ENCODE measurements at regions not wholly inside any gene's neighbourhood (a gene's known extent, or its start where the extent isn't known, plus 50 kb on each side); places are given as distances from the start of the nearest gene placed in this dataset.

DNA sequence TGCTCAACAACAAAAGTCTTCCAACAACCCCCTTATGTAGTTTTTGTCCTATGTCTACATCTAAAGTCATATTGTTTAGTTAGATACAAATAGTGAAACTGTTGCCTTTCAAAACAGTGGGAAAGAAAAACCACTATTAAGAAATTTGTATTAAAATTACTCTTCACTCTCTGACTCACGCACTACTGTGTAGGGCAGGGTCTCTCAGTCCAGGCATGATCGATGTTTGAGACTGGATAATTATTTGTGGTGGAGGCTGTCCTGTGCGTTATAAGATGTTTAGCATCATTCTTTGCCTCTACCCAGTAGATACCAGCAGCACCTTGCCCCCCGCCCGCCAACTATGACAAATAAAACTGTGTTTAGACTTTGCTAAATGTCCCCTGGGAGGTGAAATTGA, 369.4 kb upstream of the ZEB2 start:
- TF ChIP-seq, protein P1, sequence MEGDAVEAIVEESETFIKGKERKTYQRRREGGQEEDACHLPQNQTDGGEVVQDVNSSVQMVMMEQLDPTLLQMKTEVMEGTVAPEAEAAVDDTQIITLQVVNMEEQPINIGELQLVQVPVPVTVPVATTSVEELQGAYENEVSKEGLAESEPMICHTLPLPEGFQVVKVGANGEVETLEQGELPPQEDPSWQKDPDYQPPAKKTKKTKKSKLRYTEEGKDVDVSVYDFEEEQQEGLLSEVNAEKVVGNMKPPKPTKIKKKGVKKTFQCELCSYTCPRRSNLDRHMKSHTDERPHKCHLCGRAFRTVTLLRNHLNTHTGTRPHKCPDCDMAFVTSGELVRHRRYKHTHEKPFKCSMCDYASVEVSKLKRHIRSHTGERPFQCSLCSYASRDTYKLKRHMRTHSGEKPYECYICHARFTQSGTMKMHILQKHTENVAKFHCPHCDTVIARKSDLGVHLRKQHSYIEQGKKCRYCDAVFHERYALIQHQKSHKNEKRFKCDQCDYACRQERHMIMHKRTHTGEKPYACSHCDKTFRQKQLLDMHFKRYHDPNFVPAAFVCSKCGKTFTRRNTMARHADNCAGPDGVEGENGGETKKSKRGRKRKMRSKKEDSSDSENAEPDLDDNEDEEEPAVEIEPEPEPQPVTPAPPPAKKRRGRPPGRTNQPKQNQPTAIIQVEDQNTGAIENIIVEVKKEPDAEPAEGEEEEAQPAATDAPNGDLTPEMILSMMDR (IDR thresholded peaks at IDR 0.05) = no peak
- no peak for TF ChIP-seq POLR2AphosphoS5 (IDR thresholded peaks at IDR 0.05)
